ENCODE measurements at regions not wholly inside any gene's neighbourhood (a gene's known extent, or its start where the extent isn't known, plus 50 kb on each side); places are given as distances from the start of the nearest gene placed in this dataset.

DNA sequence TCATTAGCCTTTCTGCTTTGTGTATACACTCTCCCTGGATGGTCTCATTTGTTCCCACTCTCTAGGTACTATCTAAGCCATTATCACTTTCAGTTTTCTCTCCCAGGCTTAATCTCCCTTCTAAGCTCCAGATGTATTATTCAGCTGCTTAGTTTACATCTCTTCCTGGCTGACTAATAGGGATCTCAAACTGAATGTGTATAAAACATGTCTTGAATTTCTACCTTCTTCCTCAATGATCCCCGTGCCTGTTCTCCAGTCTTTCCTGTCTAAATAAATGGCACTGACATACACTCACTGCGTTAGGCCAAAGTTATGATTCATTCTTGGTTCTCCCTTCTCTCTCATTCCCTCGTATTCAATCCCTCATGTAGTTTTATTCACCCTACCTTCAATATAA, 127.3 kb downstream of the NR2F2 start (continued):
- TF ChIP-seq, protein P1, sequence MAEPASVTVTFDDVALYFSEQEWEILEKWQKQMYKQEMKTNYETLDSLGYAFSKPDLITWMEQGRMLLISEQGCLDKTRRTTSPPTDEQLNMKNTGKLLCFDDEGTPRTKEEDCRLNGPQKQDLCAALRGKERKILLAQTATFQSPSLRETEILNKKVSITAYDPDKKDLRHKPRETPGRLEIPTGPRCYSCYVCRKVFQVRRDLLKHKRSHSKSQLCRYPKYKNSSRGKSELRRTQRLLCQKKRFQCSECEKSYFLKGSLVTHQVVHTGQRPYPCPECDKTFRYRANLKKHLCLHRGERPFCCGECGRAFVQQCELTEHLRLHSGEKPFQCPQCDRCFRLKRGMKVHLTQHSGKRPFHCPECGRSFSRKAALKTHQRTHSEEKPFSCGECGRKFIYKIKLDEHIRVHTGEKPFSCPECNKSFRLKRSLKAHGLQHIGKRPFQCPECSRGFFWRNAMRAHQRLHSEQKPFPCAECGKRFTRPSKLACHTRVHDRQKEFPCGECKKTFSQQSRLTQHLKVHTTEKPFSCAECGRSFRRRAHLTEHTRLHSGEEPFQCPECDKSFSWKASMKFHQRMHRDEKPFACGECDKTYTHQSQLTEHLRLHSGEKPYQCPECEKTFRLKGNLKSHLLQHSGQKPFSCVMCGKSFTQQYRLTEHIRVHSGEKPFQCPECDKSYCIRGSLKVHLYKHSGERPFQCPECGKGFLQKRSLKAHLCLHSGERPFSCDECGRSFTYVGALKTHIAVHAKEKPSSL (CRISPR knock-in tag; conservative IDR thresholded peaks at IDR 0.05), result no peak
- TF ChIP-seq SMAD4 (CRISPR knock-in tag; IDR thresholded peaks at IDR 0.05), result no peak

DNA sequence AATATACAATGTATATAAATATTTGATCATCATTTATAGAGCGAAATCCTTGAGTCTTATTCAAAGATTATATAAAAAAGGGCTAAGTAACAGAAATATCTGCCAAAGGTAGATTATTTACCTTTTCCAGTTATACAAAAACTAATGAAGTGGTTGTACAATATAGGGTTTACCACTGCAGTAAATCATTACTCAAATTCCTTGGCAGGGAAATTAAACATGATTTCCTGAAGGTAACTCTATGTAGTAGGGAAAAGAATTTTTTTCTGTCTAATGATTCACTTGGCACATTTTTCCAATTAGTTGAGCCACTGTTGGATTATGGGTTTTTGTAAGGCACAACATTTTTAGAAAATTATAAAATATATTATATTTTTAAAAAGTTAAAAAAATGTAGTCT, 129.6 kb downstream of the NR2F2 start:
- no peak for ATAC-seq
- no peak overlapping the region for H3K4me3 Mint-ChIP-seq
- no peaks in the 10 kb centered on the region for H3K36me3 Mint-ChIP-seq
- no peaks in the 10 kb centered on the region for H3K4me1 Mint-ChIP-seq
- ChIA-PET CTCF (no interaction called here), POLR2A (no interaction called here)
- no peaks in the 10 kb centered on the region; the same call in 1 of the 2 replicates for H3K27me3 Mint-ChIP-seq (ENCODE audit: low read depth)
- DNase-seq (ENCODE audit: low spot score), result no peak
- H3K27ac Mint-ChIP-seq, result no peak overlapping the region
- no peak for TF ChIP-seq SMAD4 (CRISPR knock-in tag; IDR thresholded peaks at IDR 0.05)
- H3K9me3 Mint-ChIP-seq, result peaks cover 4% of the 10 kb centered on the region

DNA sequence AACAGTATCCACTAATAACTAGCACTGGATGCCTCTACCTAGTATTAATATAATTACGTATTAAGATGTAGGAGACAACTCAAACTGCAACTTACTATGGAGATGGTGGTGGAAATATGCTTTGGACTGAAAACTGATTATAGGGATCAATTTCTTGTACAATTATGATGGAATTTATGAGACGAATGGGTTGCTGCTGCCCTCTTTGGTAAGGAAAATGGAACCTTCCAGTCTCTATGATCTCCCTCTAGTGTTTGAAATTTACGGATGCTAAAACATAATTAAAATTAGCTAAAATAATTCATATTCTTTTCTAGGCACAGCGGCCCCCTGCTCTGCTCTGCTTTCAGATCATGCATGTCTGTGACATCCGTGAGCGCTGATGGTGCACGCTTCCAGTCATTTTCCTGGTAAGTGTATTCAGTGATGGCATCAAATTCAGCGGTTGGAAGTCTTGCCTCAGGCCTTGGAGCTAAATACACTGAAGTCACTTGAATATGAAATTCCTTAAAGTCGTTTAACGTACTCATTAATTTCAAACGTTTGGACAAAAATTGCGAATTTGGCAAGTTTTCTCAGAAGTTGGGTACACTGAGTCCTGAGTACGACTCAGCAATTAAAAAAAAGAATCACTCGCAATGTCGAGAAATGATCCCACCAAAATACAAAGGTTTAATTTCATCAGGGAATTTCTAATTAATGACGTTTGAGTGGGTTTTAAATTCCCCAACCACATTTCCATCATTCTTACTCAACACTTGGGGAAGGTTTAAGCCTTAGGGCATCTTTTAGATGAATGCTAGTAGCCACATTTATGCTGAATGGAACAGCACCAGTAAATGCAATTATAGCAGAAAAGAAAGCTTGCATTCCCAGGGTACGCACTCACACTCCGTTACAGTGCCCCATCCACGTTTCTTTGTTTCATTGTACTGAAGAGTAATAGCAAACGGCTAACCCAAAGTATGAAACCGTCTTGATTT, 132.6 kb downstream of the NR2F2 start:
- H3K4me1 Mint-ChIP-seq, result no peaks in the 10 kb centered on the region

More for the DNA sequence above, 132.6 kb downstream of the NR2F2 start:
- no peak for TF ChIP-seq NFE2L1 (CRISPR knock-in tag; IDR thresholded peaks at IDR 0.05)
- no peak for TF ChIP-seq NR1H2 (CRISPR knock-in tag; IDR thresholded peaks at IDR 0.05)
- no peak for TF ChIP-seq SP1 (CRISPR knock-in tag; conservative IDR thresholded peaks at IDR 0.05)
- TF ChIP-seq FOXP1 (CRISPR knock-in tag; IDR thresholded peaks at IDR 0.05; ENCODE audit: borderline replicate concordance), result no peak
- TF ChIP-seq CREM (CRISPR knock-in tag; IDR thresholded peaks at IDR 0.05), result no peak
- TF ChIP-seq, protein P1 (CRISPR knock-in tag; conservative IDR thresholded peaks at IDR 0.05), result no peak
- TF ChIP-seq OVOL2 (CRISPR knock-in tag; IDR thresholded peaks at IDR 0.05; ENCODE audit: borderline replicate concordance), result no peak
- TF ChIP-seq, protein P2, sequence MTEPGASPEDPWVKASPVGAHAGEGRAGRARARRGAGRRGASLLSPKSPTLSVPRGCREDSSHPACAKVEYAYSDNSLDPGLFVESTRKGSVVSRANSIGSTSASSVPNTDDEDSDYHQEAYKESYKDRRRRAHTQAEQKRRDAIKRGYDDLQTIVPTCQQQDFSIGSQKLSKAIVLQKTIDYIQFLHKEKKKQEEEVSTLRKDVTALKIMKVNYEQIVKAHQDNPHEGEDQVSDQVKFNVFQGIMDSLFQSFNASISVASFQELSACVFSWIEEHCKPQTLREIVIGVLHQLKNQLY (CRISPR knock-in tag; IDR thresholded peaks at IDR 0.05), result no peak
- TF ChIP-seq GABPB1 (CRISPR knock-in tag; IDR thresholded peaks at IDR 0.05), result no peak
- TF ChIP-seq, protein P3, sequence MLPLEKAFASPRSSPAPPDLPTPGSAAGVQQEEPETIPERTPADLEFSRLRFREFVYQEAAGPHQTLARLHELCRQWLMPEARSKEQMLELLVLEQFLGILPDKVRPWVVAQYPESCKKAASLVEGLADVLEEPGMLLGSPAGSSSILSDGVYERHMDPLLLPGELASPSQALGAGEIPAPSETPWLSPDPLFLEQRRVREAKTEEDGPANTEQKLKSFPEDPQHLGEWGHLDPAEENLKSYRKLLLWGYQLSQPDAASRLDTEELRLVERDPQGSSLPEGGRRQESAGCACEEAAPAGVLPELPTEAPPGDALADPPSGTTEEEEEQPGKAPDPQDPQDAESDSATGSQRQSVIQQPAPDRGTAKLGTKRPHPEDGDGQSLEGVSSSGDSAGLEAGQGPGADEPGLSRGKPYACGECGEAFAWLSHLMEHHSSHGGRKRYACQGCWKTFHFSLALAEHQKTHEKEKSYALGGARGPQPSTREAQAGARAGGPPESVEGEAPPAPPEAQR (CRISPR knock-in tag; IDR thresholded peaks at IDR 0.05), result no peak
- no peak for TF ChIP-seq ZNF219 (CRISPR knock-in tag; IDR thresholded peaks at IDR 0.05; ENCODE audit: borderline replicate concordance)
- no peak for TF ChIP-seq RORB (CRISPR knock-in tag; IDR thresholded peaks at IDR 0.05)
- TF ChIP-seq, protein P4, sequence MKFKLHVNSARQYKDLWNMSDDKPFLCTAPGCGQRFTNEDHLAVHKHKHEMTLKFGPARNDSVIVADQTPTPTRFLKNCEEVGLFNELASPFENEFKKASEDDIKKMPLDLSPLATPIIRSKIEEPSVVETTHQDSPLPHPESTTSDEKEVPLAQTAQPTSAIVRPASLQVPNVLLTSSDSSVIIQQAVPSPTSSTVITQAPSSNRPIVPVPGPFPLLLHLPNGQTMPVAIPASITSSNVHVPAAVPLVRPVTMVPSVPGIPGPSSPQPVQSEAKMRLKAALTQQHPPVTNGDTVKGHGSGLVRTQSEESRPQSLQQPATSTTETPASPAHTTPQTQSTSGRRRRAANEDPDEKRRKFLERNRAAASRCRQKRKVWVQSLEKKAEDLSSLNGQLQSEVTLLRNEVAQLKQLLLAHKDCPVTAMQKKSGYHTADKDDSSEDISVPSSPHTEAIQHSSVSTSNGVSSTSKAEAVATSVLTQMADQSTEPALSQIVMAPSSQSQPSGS (CRISPR knock-in tag; IDR thresholded peaks at IDR 0.05; ENCODE audit: borderline replicate concordance, low read depth), result no peak
- TF ChIP-seq, protein P5, sequence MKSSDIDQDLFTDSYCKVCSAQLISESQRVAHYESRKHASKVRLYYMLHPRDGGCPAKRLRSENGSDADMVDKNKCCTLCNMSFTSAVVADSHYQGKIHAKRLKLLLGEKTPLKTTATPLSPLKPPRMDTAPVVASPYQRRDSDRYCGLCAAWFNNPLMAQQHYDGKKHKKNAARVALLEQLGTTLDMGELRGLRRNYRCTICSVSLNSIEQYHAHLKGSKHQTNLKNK (CRISPR knock-in tag; IDR thresholded peaks at IDR 0.05), result no peak
- TF ChIP-seq, protein P6, sequence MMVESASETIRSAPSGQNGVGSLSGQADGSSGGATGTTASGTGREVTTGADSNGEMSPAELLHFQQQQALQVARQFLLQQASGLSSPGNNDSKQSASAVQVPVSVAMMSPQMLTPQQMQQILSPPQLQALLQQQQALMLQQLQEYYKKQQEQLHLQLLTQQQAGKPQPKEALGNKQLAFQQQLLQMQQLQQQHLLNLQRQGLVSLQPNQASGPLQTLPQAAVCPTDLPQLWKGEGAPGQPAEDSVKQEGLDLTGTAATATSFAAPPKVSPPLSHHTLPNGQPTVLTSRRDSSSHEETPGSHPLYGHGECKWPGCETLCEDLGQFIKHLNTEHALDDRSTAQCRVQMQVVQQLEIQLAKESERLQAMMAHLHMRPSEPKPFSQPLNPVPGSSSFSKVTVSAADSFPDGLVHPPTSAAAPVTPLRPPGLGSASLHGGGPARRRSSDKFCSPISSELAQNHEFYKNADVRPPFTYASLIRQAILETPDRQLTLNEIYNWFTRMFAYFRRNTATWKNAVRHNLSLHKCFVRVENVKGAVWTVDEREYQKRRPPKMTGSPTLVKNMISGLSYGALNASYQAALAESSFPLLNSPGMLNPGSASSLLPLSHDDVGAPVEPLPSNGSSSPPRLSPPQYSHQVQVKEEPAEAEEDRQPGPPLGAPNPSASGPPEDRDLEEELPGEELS (CRISPR knock-in tag; IDR thresholded peaks at IDR 0.05), result no peak
- no peak for TF ChIP-seq GTF2I (CRISPR knock-in tag; conservative IDR thresholded peaks at IDR 0.05)
- TF ChIP-seq SMAD4 (CRISPR knock-in tag; IDR thresholded peaks at IDR 0.05), result no peak
- TF ChIP-seq, protein P7, sequence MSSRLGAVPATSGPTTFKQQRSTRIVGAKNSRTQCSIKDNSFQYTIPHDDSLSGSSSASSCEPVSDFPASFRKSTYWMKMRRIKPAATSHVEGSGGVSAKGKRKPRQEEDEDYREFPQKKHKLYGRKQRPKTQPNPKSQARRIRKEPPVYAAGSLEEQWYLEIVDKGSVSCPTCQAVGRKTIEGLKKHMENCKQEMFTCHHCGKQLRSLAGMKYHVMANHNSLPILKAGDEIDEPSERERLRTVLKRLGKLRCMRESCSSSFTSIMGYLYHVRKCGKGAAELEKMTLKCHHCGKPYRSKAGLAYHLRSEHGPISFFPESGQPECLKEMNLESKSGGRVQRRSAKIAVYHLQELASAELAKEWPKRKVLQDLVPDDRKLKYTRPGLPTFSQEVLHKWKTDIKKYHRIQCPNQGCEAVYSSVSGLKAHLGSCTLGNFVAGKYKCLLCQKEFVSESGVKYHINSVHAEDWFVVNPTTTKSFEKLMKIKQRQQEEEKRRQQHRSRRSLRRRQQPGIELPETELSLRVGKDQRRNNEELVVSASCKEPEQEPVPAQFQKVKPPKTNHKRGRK (CRISPR knock-in tag; IDR thresholded peaks at IDR 0.05; ENCODE audit: borderline replicate concordance), result no peak
- TF ChIP-seq MXD4 (CRISPR knock-in tag; IDR thresholded peaks at IDR 0.05; ENCODE audit: borderline replicate concordance), result no peak
- no peaks in the 10 kb centered on the region for H3K27me3 Mint-ChIP-seq (ENCODE audit: low read depth)
- H3K36me3 Mint-ChIP-seq, result no peaks in the 10 kb centered on the region
- ChIA-PET POLR2A (no interaction called here), CTCF (no interaction called here)
- no peak overlapping the region for H3K27ac Mint-ChIP-seq
- H3K4me3 Mint-ChIP-seq, result no peak overlapping the region
- no peak for DNase-seq (ENCODE audit: low spot score)
- peaks cover 4% of the 10 kb centered on the region for H3K9me3 Mint-ChIP-seq
- no peak for ATAC-seq

All from WTC11 (cell line).